ENCODE measurements at regions not wholly inside any gene's neighbourhood (a gene's known extent, or its start where the extent isn't known, plus 50 kb on each side); places are given as distances from the start of the nearest gene placed in this dataset.

- intact Hi-C loops (cut with micrococcal nuclease), result no loop called here
- H3K9me3 Mint-ChIP-seq, result peaks cover 0 to 9% (median 2%) of the 10 kb centered on the region in 8 donors
- DNase-seq, result no peak
- peaks cover 5% of the 10 kb centered on the region for H3K27me3 ChIP-seq (ENCODE audit: insufficient read depth, low read length)
- no peak overlapping the region for H3K4me3 Mint-ChIP-seq
- ChIA-PET CTCF (ENCODE audit: partially characterized antibody) (no interaction called here), POLR2A (ENCODE audit: partially characterized antibody) (no interaction called here)
- H3K4me1 ChIP-seq (ENCODE audit: insufficient read depth, low read length), result no peaks in the 10 kb centered on the region
- no peaks in the 10 kb centered on the region for H3K9me3 ChIP-seq (ENCODE audit: control insufficient read depth in 1 of 2, low read length in 2 of 2)
- H3K27ac ChIP-seq (ENCODE audit: low read depth, low read length), result no peak overlapping the region
- H3K4me1 Mint-ChIP-seq, result peaks cover 0 to 1% (median 0%) of the 10 kb centered on the region in 4 donors
- H3K27ac Mint-ChIP-seq, result no peak overlapping the region
- H3K4me3 ChIP-seq (ENCODE audit: low read length in 2 of 2), result no peak overlapping the region
- H3K27me3 Mint-ChIP-seq, result peaks cover 10 to 19% of the 10 kb centered on the region in 2 donors
- no peaks in the 10 kb centered on the region for H3K36me3 Mint-ChIP-seq
- H3K36me3 ChIP-seq (ENCODE audit: insufficient read depth, low read length), result no peaks in the 10 kb centered on the region
Observed at GRCh38 chr15:100821327-100821726, 58.3 kb upstream of the ALDH1A3 start.

- Histone ChIP-seq H3K27me3 (ENCODE audit: insufficient read depth, low read length) (peaks cover 5% of the 10 kb centered on the region), H3K36me3 (ENCODE audit: insufficient read depth, low read length) (no peaks in the 10 kb centered on the region), H3K4me3 (ENCODE audit: low read length in 2 of 2) (no peak overlapping the region), H3K27ac (ENCODE audit: low read depth, low read length) (no peak overlapping the region), H3K4me1 (ENCODE audit: insufficient read depth, low read length) (no peaks in the 10 kb centered on the region), H3K9me3 (ENCODE audit: control insufficient read depth in 1 of 2, low read length in 2 of 2) (no peaks in the 10 kb centered on the region)
- intact Hi-C loops (cut with micrococcal nuclease), result no loop called here
- peaks cover 0 to 1% (median 0%) of the 10 kb centered on the region in 4 donors for H3K4me1 Mint-ChIP-seq
- no peak overlapping the region for H3K4me3 Mint-ChIP-seq
- peaks cover 0 to 7% (median 1%) of the 10 kb centered on the region in 8 donors for H3K9me3 Mint-ChIP-seq
- DNase-seq, result no peak
- H3K36me3 Mint-ChIP-seq, result no peaks in the 10 kb centered on the region
- ChIA-PET POLR2A (ENCODE audit: partially characterized antibody) (no interaction called here), CTCF (ENCODE audit: partially characterized antibody) (no interaction called here)
- no peak overlapping the region for H3K27ac Mint-ChIP-seq
- peaks cover 12 to 22% of the 10 kb centered on the region in 2 donors for H3K27me3 Mint-ChIP-seq
Observed at GRCh38 chr15:100824211-100824610, 55.4 kb upstream of the ALDH1A3 start.

GRCh38 chr15:100829457-100829856, 50.2 kb upstream of the ALDH1A3 start:
- Histone ChIP-seq H3K9me3 (ENCODE audit: control insufficient read depth in 1 of 2, low read length in 2 of 2) (no peaks in the 10 kb centered on the region), H3K36me3 (ENCODE audit: insufficient read depth, low read length) (no peaks in the 10 kb centered on the region), H3K27me3 (ENCODE audit: insufficient read depth, low read length) (no peaks in the 10 kb centered on the region), H3K27ac (ENCODE audit: low read depth, low read length) (no peak overlapping the region), H3K4me3 (ENCODE audit: low read length in 2 of 2) (no peak overlapping the region), H3K4me1 (ENCODE audit: insufficient read depth, low read length) (no peaks in the 10 kb centered on the region)
- DNase-seq, result no peak
- intact Hi-C loops (cut with micrococcal nuclease), result no loop called here
- Mint-ChIP-seq H3K27me3 (peaks cover 16 to 25% of the 10 kb centered on the region in 2 donors), H3K4me1 (no peaks in the 10 kb centered on the region), H3K9me3 (peaks cover 0 to 4% (median 0%) of the 10 kb centered on the region in 8 donors), H3K36me3 (no peaks in the 10 kb centered on the region), H3K27ac (no peak overlapping the region), H3K4me3 (no peak overlapping the region)
- POLR2A ChIA-PET (ENCODE audit: partially characterized antibody), result no interaction called here
- CTCF ChIA-PET (ENCODE audit: partially characterized antibody), result no interaction called here

Measured in CD4-positive, alpha-beta memory T cell (primary cell).